Gastrocnemius medialis (tissue), 4 donors: ENCODE measurements at regions not wholly inside any gene's neighbourhood (a gene's known extent, or its start where the extent isn't known, plus 50 kb on each side); places are given as distances from the start of the nearest gene placed in this dataset.

Source experiments
- POLR2A ChIP-seq, 2 donors: fragments of 450-650 bp; IDR thresholded peaks; one replicate each; pipeline ENCODE4 v1.6.1; 2017; ENCODE audit warnings: antibody characterized with exemption in 2 of 2, mild to moderate bottlenecking in 2 of 2, moderate library complexity in 2 of 2
- TF ChIP-seq, protein P1 (sequence below), 5 experiments: fragments of 450-650 bp in 3 of 5; fragments of 200-600 bp in 2 of 5; sonication (generic) in 2 of 5; IDR thresholded peaks in 4 of 5; conservative IDR thresholded peaks in 1 of 5; 1 replicate in 4 of 5; 2 replicates in 1 of 5; pipeline ENCODE4 v1.5.1; 2016 to 2019; ENCODE audit warnings: antibody characterized with exemption in 5 of 5, mild to moderate bottlenecking in 3 of 5, moderate library complexity in 3 of 5

DNA sequence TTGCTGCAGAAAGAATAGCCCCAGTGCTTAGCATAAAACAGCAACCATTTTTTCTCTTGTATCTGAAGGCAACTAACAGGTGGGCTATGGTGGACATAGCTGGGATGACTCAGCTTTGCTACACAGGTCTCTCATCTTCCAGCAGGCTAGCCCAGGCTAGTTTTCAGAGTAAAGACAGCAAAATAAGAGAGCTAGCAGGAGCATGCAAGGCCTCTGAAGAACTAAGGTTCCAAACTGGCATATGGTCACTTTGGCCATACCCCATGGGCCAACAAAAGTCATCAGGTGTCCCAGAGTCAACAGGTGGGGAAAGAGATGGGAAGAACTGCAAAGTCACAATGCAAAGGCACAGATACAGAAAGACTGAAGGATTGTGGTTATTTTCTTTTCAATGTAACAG, 571.6 kb upstream of the MGMT start:
- TF ChIP-seq, protein P1, sequence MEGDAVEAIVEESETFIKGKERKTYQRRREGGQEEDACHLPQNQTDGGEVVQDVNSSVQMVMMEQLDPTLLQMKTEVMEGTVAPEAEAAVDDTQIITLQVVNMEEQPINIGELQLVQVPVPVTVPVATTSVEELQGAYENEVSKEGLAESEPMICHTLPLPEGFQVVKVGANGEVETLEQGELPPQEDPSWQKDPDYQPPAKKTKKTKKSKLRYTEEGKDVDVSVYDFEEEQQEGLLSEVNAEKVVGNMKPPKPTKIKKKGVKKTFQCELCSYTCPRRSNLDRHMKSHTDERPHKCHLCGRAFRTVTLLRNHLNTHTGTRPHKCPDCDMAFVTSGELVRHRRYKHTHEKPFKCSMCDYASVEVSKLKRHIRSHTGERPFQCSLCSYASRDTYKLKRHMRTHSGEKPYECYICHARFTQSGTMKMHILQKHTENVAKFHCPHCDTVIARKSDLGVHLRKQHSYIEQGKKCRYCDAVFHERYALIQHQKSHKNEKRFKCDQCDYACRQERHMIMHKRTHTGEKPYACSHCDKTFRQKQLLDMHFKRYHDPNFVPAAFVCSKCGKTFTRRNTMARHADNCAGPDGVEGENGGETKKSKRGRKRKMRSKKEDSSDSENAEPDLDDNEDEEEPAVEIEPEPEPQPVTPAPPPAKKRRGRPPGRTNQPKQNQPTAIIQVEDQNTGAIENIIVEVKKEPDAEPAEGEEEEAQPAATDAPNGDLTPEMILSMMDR (IDR thresholded peaks at IDR 0.05 in 4 of 5, conservative IDR thresholded peaks at IDR 0.05 in 1 of 5), result no peak
- no peak for TF ChIP-seq POLR2A (IDR thresholded peaks at IDR 0.05)
